AG09319 (cell line): ENCODE measurements at regions not wholly inside any gene's neighbourhood (a gene's known extent, or its start where the extent isn't known, plus 50 kb on each side); places are given as distances from the start of the nearest gene placed in this dataset.

Source experiments
- DNase-seq: peaks from one replicate; pipeline ENCODE4 v3.0.0-alpha.2; 2010; ENCODE audit warnings: low read depth; ENCODE audit errors: extremely low read depth
- TF ChIP-seq, protein P1 (sequence below): IDR thresholded peaks from 2 replicates; pipeline ENCODE4 v1.5.1; 2011; ENCODE audit warnings: low read depth, mild to moderate bottlenecking, inconsistent platforms, low read length, moderate library complexity

GRCh38 chr4:110702326-110702725, 79.4 kb upstream of the PITX2 start:
- TF ChIP-seq, protein P1, sequence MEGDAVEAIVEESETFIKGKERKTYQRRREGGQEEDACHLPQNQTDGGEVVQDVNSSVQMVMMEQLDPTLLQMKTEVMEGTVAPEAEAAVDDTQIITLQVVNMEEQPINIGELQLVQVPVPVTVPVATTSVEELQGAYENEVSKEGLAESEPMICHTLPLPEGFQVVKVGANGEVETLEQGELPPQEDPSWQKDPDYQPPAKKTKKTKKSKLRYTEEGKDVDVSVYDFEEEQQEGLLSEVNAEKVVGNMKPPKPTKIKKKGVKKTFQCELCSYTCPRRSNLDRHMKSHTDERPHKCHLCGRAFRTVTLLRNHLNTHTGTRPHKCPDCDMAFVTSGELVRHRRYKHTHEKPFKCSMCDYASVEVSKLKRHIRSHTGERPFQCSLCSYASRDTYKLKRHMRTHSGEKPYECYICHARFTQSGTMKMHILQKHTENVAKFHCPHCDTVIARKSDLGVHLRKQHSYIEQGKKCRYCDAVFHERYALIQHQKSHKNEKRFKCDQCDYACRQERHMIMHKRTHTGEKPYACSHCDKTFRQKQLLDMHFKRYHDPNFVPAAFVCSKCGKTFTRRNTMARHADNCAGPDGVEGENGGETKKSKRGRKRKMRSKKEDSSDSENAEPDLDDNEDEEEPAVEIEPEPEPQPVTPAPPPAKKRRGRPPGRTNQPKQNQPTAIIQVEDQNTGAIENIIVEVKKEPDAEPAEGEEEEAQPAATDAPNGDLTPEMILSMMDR: no peak
- no peak for DNase-seq

GRCh38 chr4:110704748-110705439, 82.0 kb upstream of the PITX2 start:
- no peak for DNase-seq
- TF ChIP-seq, protein P1: no peak

DNA sequence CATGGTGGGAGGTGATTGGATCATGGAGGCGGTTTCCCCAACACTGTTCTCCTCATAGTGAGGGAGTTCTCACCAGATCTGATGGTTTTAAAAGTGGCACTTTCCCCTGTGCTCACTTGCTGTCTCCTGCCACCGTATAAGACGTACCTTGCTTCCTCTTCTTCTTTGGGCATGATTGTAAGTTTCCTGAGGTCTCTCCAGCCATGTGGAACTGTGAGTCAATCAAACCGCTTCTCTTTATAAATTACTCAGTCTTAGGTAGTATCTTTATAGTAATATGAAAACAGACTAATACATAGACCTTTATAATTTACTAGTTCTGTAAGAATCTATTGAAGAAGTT, 82.5 kb upstream of the PITX2 start:
- TF ChIP-seq, protein P1: no peak
- no peak for DNase-seq

- DNase-seq: no peak
- TF ChIP-seq, protein P1: no peak
Observed at GRCh38 chr4:110710070-110710469, 87.2 kb upstream of the PITX2 start.

DNA sequence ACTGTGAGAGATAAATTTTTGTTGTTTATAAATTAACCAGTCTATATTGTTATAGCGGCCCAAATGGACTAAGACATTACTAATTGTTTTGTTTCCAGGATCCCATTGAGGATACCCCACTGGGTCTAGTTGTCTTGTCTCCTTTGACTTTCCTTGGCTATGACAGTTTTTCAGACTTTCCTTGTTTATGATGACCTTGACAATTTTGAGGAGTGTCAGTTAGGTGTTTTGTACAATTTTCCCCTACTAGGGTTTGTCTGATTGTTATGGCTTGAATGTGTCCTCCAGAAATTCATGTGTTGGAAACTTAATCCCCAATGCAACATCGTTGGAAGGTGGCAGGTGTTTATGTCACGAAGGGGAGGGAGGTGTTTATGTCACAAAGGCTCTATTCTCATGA, 89.6 kb upstream of the PITX2 start:
- TF ChIP-seq, protein P1: no peak
- DNase-seq: no peak

- DNase-seq: no peak
- TF ChIP-seq, protein P1: no peak
Observed at GRCh38 chr4:110730318-110730717, 107.4 kb upstream of the PITX2 start.

DNA sequence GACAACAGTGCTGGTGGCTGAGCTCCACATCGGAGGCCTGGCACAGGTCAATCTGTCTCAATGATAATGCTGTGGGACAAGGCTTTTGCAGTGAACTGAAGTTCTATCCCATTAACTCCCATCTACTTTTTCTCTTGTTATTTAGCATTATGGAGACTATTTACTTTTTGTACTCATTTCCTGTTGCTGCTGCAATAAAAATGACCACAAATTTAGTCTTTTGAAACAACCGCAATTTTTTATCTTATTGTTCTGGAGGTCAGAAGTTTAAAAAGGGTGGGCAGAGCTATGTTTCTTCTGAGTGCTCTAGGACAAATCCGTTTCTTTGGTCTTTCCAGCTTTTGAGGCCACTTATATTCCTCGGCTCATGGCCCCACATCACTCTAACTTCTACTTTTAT, 111.0 kb upstream of the PITX2 start:
- DNase-seq: no peak
- TF ChIP-seq, protein P1: no peak
